ENCODE measurements at regions not wholly inside any gene's neighbourhood (a gene's known extent, or its start where the extent isn't known, plus 50 kb on each side); places are given as distances from the start of the nearest gene placed in this dataset.

- TF ChIP-seq CTCF (conservative IDR thresholded peaks at IDR 0.05), result peak; percentile 91
- no peak overlapping the region for H3K27ac Mint-ChIP-seq
- H3K4me3 Mint-ChIP-seq, result peak overlapping the region; percentile 69
- no peaks in the 10 kb centered on the region for H3K36me3 Mint-ChIP-seq
- peak; percentile 82 for DNase-seq (ENCODE audit: extremely low spot score, unreplicated experiment)
- peaks cover 20% of the 10 kb centered on the region for H3K4me1 Mint-ChIP-seq (ENCODE audit: unreplicated experiment)
- H3K27me3 Mint-ChIP-seq, result peaks cover 26% of the 10 kb centered on the region
- no peaks in the 10 kb centered on the region for H3K9me3 Mint-ChIP-seq
Observed at GRCh38 chr2:16507655-16508489, 157.8 kb downstream of the CYRIA start.

- Mint-ChIP-seq H3K27ac (no peak overlapping the region), H3K4me3 (no peak overlapping the region), H3K9me3 (no peaks in the 10 kb centered on the region), H3K36me3 (no peaks in the 10 kb centered on the region), H3K4me1 (ENCODE audit: unreplicated experiment) (peaks cover 20% of the 10 kb centered on the region), H3K27me3 (peaks cover 15% of the 10 kb centered on the region)
- no peak for DNase-seq (ENCODE audit: extremely low spot score, unreplicated experiment)
- TF ChIP-seq CTCF (conservative IDR thresholded peaks at IDR 0.05), result no peak
Observed at GRCh38 chr2:16506366-16506765, 159.3 kb downstream of the CYRIA start.

GRCh38 chr2:16496426-16497388 is 168.9 kb downstream of the CYRIA start:
- Mint-ChIP-seq H3K27ac (no peak overlapping the region), H3K4me3 (no peak overlapping the region), H3K27me3 (no peaks in the 10 kb centered on the region), H3K9me3 (no peaks in the 10 kb centered on the region), H3K4me1 (ENCODE audit: unreplicated experiment) (peaks cover 4% of the 10 kb centered on the region), H3K36me3 (no peaks in the 10 kb centered on the region)
- no peak for TF ChIP-seq CTCF (conservative IDR thresholded peaks at IDR 0.05)
- DNase-seq (ENCODE audit: extremely low spot score, unreplicated experiment), result no peak

- no peaks in the 10 kb centered on the region for H3K9me3 Mint-ChIP-seq
- no peak for DNase-seq (ENCODE audit: extremely low spot score, unreplicated experiment)
- H3K36me3 Mint-ChIP-seq, result no peaks in the 10 kb centered on the region
- H3K4me1 Mint-ChIP-seq (ENCODE audit: unreplicated experiment), result peaks cover 4% of the 10 kb centered on the region
- H3K4me3 Mint-ChIP-seq, result no peak overlapping the region
- no peaks in the 10 kb centered on the region for H3K27me3 Mint-ChIP-seq
- no peak for TF ChIP-seq CTCF (conservative IDR thresholded peaks at IDR 0.05)
- H3K27ac Mint-ChIP-seq, result no peak overlapping the region
Observed at GRCh38 chr2:16495509-16496208, 170.0 kb downstream of the CYRIA start.

GRCh38 chr2:16494836-16495508 is 170.7 kb downstream of the CYRIA start:
- Mint-ChIP-seq H3K4me1 (ENCODE audit: unreplicated experiment) (peaks cover 4% of the 10 kb centered on the region), H3K27me3 (no peaks in the 10 kb centered on the region), H3K9me3 (no peaks in the 10 kb centered on the region), H3K36me3 (no peaks in the 10 kb centered on the region), H3K4me3 (no peak overlapping the region), H3K27ac (no peak overlapping the region)
- TF ChIP-seq CTCF (conservative IDR thresholded peaks at IDR 0.05), result no peak
- no peak for DNase-seq (ENCODE audit: extremely low spot score, unreplicated experiment)

Data from type B pancreatic cell (in vitro differentiated cells).